ENCODE measurements at regions not wholly inside any gene's neighbourhood (a gene's known extent, or its start where the extent isn't known, plus 50 kb on each side); places are given as distances from the start of the nearest gene placed in this dataset.
"Not testable (repeated sequence)": the region's sequence is repeated elsewhere in the genome, so short reads cannot be mapped to it uniquely, and the experiment has no call there.

DNA sequence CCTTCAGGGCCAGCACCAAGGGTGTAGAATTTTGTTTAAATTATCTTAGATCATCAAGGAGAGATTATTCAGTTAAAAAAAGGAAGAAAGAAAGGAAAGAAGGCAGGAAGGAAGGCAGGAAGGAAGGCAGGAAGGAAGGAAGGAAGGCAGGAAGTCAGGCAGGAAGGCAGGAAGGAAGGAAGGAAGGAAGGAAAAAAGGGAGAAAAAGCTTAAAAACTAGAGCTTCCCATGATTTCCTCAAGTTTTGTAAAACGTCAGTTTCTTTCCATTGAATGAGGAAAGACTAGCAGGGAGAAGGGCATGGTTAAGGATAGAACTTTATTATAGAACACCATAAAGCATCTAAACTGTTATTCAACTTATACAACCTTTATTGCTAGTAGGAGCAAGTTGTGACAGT lies 2672.0 kb upstream of the PCDH20 start:
- no peak for TF ChIP-seq POLR2A (IDR thresholded peaks at IDR 0.05)
- no peaks in the 10 kb centered on the region for H3K4me1 ChIP-seq
- H3K27ac ChIP-seq, result no peak overlapping the region
- DNase-seq (ENCODE audit: low spot score in 2 of 2), result no peak
- H3K36me3 ChIP-seq, result no peaks in the 10 kb centered on the region
- no peaks in the 10 kb centered on the region for H3K9me3 ChIP-seq
- H3K4me3 ChIP-seq, result no peak overlapping the region
- no peaks in the 10 kb centered on the region for H3K27me3 ChIP-seq
- 45 to 59% methylated on average over 1 of the region's 1 CpG for WGBS, 2 donors

DNA sequence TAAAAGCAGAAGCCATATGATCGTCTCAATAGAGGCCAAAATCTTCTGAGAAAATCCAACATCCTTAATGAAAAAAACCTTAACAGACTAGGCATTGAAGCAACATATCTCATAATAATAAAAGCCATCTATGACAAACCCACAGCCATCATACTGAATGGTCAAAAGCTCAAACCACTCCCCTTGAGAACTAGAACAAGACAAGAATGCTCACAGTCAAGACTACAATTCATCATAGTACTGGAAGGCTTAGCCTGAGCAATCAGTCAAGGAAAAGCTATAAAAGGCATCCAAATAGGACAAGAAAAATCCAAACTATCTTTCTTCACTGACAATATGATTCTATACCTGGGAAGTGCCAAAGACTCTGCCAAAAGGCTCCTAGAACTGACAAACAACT lies 2668.2 kb upstream of the PCDH20 start:
- TF ChIP-seq EP300 (IDR thresholded peaks at IDR 0.05) (no peak), POLR2A (IDR thresholded peaks at IDR 0.05) (no peak)
- TF ChIP-seq, protein P1, sequence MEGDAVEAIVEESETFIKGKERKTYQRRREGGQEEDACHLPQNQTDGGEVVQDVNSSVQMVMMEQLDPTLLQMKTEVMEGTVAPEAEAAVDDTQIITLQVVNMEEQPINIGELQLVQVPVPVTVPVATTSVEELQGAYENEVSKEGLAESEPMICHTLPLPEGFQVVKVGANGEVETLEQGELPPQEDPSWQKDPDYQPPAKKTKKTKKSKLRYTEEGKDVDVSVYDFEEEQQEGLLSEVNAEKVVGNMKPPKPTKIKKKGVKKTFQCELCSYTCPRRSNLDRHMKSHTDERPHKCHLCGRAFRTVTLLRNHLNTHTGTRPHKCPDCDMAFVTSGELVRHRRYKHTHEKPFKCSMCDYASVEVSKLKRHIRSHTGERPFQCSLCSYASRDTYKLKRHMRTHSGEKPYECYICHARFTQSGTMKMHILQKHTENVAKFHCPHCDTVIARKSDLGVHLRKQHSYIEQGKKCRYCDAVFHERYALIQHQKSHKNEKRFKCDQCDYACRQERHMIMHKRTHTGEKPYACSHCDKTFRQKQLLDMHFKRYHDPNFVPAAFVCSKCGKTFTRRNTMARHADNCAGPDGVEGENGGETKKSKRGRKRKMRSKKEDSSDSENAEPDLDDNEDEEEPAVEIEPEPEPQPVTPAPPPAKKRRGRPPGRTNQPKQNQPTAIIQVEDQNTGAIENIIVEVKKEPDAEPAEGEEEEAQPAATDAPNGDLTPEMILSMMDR (IDR thresholded peaks at IDR 0.05), result no peak
- Histone ChIP-seq H3K27ac (no peak overlapping the region), H3K4me1 (no peaks in the 10 kb centered on the region), H3K9me3 (no peaks in the 10 kb centered on the region), H3K36me3 (no peaks in the 10 kb centered on the region), H3K4me3 (no peak overlapping the region), H3K27me3 (no peaks in the 10 kb centered on the region)
- DNase-seq (ENCODE audit: low spot score in 2 of 2), result no peak
- WGBS, 2 donors, result 82 to 84% methylated on average over 1 of the region's 1 CpG

DNA sequence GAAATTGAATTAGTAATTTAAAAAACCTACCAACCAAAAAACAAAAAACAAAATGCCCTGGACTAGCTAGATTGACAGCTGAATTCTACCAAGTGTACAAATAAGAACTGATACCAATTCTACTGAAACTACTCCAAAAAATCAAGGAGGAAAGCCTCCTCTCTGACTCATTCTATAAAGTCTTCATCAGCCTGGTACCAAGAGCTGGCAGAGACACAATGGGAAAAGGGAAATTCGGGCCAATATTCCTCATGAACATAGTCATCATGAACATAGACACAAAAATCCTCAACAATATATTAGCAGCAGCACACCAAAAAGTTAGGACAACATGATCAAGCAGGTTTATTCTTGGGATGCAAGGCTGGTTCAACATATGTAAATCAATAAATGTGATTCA lies 2667.7 kb upstream of the PCDH20 start:
- H3K36me3 ChIP-seq, result no peaks in the 10 kb centered on the region
- no peak for DNase-seq (ENCODE audit: low spot score in 2 of 2)
- 68 to 95% methylated on average over 1 of the region's 1 CpG for WGBS, 2 donors
- H3K27ac ChIP-seq, result no peak overlapping the region
- H3K9me3 ChIP-seq, result no peaks in the 10 kb centered on the region
- no peaks in the 10 kb centered on the region for H3K4me1 ChIP-seq
- no peaks in the 10 kb centered on the region for H3K27me3 ChIP-seq
- H3K4me3 ChIP-seq, result no peak overlapping the region
- no peak for TF ChIP-seq EP300 (IDR thresholded peaks at IDR 0.05)
- TF ChIP-seq, protein P1 (IDR thresholded peaks at IDR 0.05), result no peak
- TF ChIP-seq POLR2A (IDR thresholded peaks at IDR 0.05), result no peak

DNA sequence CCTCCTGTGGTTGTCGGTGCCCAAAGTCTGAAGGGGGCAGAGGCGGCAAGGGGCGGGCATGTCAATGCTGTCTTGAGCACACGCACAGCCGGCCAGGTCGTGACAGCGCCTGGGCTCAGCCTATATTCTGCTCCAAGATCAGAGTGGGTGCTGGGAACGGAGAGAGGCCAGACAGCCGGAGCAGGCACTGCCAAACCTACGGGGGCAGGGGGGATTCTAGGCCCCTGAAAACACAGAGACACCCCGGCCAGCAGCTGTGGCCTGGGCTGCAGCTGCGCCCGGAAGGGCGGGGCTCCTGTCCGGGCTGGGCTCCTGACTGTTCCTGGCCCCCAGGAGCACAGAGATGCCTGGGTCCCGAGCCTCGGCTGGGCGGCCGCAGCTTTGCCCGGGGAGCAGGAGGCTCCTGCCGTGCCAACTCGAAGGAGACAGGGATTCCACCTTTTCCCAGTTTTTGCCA lies 2662.9 kb upstream of the PCDH20 start:
- H3K9me3 ChIP-seq, result peaks cover 0 to 8% (median 0%) of the 10 kb centered on the region in 4 donors
- no peaks in the 10 kb centered on the region for H3K4me1 ChIP-seq
- H3K27me3 ChIP-seq, result no peaks in the 10 kb centered on the region
- WGBS, 2 donors, result 86 to 91% methylated on average over 18 to 21 of the region's 22 CpGs
- H3K4me3 ChIP-seq, result no peak overlapping the region
- DNase-seq (ENCODE audit: low spot score in 2 of 2), result no peak
- H3K36me3 ChIP-seq, result no peaks in the 10 kb centered on the region
- TF ChIP-seq, protein P1 (IDR thresholded peaks at IDR 0.05), result no peak
- TF ChIP-seq POLR2A (IDR thresholded peaks at IDR 0.05) (no peak), EP300 (IDR thresholded peaks at IDR 0.05) (no peak)
- no peak overlapping the region for H3K27ac ChIP-seq

DNA sequence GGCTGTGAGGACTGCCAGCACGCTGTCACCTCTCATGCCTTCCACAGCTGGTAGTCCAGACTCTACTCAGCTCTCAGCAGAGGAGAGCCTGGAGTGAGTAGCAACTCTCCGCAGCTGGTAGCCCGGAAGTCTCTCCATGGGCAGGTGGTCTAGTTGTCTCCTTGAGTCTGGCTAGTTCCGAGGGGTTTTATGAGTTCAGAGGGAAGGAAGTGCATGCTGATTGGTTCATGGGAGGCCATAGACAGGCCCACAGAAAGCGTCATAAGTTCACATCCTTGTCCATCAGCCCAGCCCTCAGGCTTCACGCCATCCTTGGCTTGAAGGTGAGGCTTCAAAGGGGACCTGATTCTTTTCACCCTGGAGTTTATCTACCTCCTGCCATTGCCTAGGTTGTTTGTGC lies 2662.4 kb upstream of the PCDH20 start:
- H3K4me1 ChIP-seq, result no peaks in the 10 kb centered on the region
- no peaks in the 10 kb centered on the region for H3K36me3 ChIP-seq
- H3K9me3 ChIP-seq, result peaks cover 0 to 8% (median 0%) of the 10 kb centered on the region in 4 donors
- 92 to 98% methylated on average over 6 of the region's 6 CpGs for WGBS, 2 donors
- H3K27ac ChIP-seq, result no peak overlapping the region
- no peaks in the 10 kb centered on the region for H3K27me3 ChIP-seq
- TF ChIP-seq EP300 (IDR thresholded peaks at IDR 0.05) (no peak), POLR2A (IDR thresholded peaks at IDR 0.05) (no peak)
- TF ChIP-seq, protein P1 (IDR thresholded peaks at IDR 0.05), result no peak
- H3K4me3 ChIP-seq, result no peak overlapping the region
- no peak for DNase-seq (ENCODE audit: low spot score in 2 of 2)

DNA sequence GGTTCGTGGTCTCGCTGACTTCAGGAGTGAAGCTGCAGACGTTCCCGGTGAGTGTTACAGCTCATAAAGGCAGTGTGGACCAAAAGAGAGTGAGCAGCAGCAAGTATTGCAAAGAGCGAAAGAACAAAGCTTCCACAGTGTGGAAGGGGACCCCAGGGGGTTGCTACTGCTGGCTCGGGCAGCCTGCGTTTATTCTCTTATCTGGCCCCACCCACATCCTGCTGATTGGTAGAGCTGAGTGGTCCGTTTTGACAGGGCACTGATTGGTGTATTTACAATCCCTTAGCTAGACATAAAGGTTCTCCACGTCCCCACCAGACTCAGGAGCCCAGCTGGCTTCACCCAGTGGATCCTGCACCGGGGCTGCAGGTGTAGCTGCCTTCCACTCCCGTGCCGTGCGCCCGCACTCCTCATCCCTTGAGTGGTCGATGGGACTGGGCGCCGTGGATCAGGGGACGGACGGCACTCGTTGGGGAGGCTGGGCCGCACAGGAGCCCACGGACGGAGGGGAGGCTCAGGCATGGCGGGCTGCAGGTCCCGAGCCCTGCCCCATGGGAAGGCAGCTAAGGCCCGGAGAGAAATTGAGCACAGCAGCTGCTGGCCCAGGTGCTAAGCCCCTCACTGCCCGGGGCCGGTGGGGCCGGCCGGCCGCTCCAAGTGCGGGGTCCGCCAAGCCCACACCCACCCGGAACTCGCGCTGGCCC lies 2661.6 kb upstream of the PCDH20 start:
- H3K4me1 ChIP-seq; H3K36me3 ChIP-seq; H3K4me3 ChIP-seq; H3K9me3 ChIP-seq; H3K27me3 ChIP-seq; DNase-seq (ENCODE audit: low spot score in 2 of 2); H3K27ac ChIP-seq: not testable (repeated sequence)
- WGBS, 2 donors, result 88 to 91% methylated on average over 21 to 29 of the region's 36 CpGs
